Activated CD4-positive, alpha-beta T cell treated with anti-CD3 and anti-CD28 coated beads, Interleukin-2, amount 50 U/mL, for 16 hours (primary cell): ENCODE measurements at regions not wholly inside any gene's neighbourhood (a gene's known extent, or its start where the extent isn't known, plus 50 kb on each side); places are given as distances from the start of the nearest gene placed in this dataset.
"Not testable (repeated sequence)": the region's sequence is repeated elsewhere in the genome, so short reads cannot be mapped to it uniquely, and the experiment has no call there.

ENCODE experiments used
- DNase-seq: peaks from one replicate; pipeline ENCODE4 v3.0.0-alpha.2; 2020

- no peak for DNase-seq
Observed at GRCh38 chr2:145524303-145524702, 1004.4 kb upstream of the ZEB2 start.

- not testable (repeated sequence) for DNase-seq
Observed at GRCh38 chr2:145519254-145519653, 999.3 kb upstream of the ZEB2 start.

GRCh38 chr2:145511946-145512345 lies 992.0 kb upstream of the ZEB2 start:
- no peak for DNase-seq

GRCh38 chr2:145503511-145503910 lies 983.6 kb upstream of the ZEB2 start:
- no peak for DNase-seq

GRCh38 chr2:145501920-145502319 lies 982.0 kb upstream of the ZEB2 start:
- no peak for DNase-seq

- no peak for DNase-seq
Observed at GRCh38 chr2:145495590-145495989, 975.7 kb upstream of the ZEB2 start.

GRCh38 chr2:145494441-145494840 lies 974.5 kb upstream of the ZEB2 start:
- DNase-seq = no peak

GRCh38 chr2:145488571-145488970 lies 968.7 kb upstream of the ZEB2 start:
- DNase-seq = no peak

- DNase-seq = no peak
Observed at GRCh38 chr2:145484448-145485097, 964.7 kb upstream of the ZEB2 start.

- DNase-seq = no peak
Observed at GRCh38 chr2:145483854-145484253, 963.9 kb upstream of the ZEB2 start.

GRCh38 chr2:145481334-145481922 lies 961.5 kb upstream of the ZEB2 start:
- DNase-seq = no peak

- no peak for DNase-seq
Observed at GRCh38 chr2:145464866-145465265, 944.9 kb upstream of the ZEB2 start.

GRCh38 chr2:145460112-145460511 lies 940.2 kb upstream of the ZEB2 start:
- no peak for DNase-seq

GRCh38 chr2:145431181-145431951 lies 911.4 kb upstream of the ZEB2 start:
- DNase-seq = no peak

GRCh38 chr2:145423809-145424208 lies 903.9 kb upstream of the ZEB2 start:
- no peak for DNase-seq

- DNase-seq = no peak
Observed at GRCh38 chr2:145422576-145422975, 902.7 kb upstream of the ZEB2 start.

- DNase-seq = no peak
Observed at GRCh38 chr2:145421841-145422240, 901.9 kb upstream of the ZEB2 start.

- no peak for DNase-seq
Observed at GRCh38 chr2:145416640-145417039, 896.7 kb upstream of the ZEB2 start.

GRCh38 chr2:145415151-145415550 lies 895.2 kb upstream of the ZEB2 start:
- DNase-seq = no peak

- no peak for DNase-seq
Observed at GRCh38 chr2:145413261-145414030, 893.5 kb upstream of the ZEB2 start.

- DNase-seq = no peak
Observed at GRCh38 chr2:145412155-145412554, 892.2 kb upstream of the ZEB2 start.

- peak; percentile 85 for DNase-seq
Observed at GRCh38 chr2:145411493-145411892, 891.6 kb upstream of the ZEB2 start.

- no peak for DNase-seq
Observed at GRCh38 chr2:145410086-145410485, 890.2 kb upstream of the ZEB2 start.
